ENCODE measurements at regions not wholly inside any gene's neighbourhood (a gene's known extent, or its start where the extent isn't known, plus 50 kb on each side); places are given as distances from the start of the nearest gene placed in this dataset.

DNA sequence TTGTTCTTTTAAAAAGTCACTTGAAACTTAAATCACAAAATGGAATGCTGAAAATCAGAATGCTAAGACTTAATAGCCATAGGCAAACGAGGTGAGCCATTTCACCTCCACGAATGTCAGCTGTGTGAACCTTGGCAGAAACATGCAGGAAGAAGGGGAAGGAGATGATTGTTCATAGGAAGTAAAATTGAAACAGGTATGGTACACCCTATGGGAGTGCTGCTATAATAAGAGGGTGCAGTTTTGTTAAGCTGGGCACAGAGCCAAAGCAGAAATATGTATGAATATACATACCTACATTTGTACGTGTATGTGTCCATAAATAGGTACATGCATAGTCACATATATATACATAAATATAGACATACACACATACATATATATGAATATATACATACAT is 51.0 kb upstream of the SPINK5 start:
- H3K27me3 ChIP-seq (ENCODE audit: insufficient read depth, low read length) = no peaks in the 10 kb centered on the region
- no peaks in the 10 kb centered on the region for H3K79me2 ChIP-seq (ENCODE audit: control insufficient read depth, insufficient read depth, low read length, unreplicated experiment)
- H2AFZ ChIP-seq (ENCODE audit: low read length, unreplicated experiment) = no peak overlapping the region
- H3K27ac ChIP-seq (ENCODE audit: low read depth, low read length) = no peak overlapping the region
- peaks cover 32% of the 10 kb centered on the region for H3K4me1 ChIP-seq (ENCODE audit: control insufficient read depth, insufficient read depth, low read length, unreplicated experiment)
- no peak overlapping the region for H3K4me3 ChIP-seq (ENCODE audit: low read depth, low read length)
- no peaks in the 10 kb centered on the region for H3K36me3 ChIP-seq (ENCODE audit: insufficient read depth, low read length)

DNA sequence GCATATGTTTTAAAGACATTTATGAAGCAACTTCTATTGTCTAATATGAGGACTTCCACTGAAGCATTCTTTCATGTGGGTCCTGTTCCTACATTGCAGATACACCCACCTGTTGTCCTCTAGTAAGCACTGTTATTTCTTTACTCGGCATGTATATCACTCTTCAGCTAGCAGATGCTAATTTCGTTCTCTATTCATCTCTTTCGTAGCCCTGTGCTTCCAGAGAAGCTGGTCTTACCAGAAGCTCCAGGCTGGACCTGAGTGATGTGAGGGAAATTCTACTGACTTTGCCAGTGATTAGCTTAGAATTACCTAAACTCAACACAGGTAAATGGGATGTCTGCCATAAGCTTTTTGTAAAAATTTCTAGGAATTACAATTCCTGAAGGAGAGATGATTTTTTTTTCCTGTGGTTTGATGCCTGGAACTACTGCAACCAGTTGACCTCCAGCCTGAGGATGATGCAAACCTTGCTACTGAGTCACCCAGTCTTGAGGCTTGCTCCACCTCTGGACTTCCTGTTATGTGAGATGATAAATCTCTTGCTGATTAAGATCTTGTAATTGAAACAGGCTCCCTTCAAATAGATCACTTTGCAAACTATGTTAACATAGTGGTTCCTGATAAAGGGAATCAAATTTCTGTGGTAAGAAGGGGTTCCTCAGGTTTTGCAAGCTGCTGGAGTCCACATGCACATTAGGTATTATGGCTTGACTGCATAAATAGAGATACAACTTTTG is 52.2 kb upstream of the SPINK5 start:
- H3K4me3 ChIP-seq (ENCODE audit: low read depth, low read length) = no peak overlapping the region; the same call in 1 of the 2 replicates
- H3K4me1 ChIP-seq (ENCODE audit: control insufficient read depth, insufficient read depth, low read length, unreplicated experiment) = peaks cover 32% of the 10 kb centered on the region

DNA sequence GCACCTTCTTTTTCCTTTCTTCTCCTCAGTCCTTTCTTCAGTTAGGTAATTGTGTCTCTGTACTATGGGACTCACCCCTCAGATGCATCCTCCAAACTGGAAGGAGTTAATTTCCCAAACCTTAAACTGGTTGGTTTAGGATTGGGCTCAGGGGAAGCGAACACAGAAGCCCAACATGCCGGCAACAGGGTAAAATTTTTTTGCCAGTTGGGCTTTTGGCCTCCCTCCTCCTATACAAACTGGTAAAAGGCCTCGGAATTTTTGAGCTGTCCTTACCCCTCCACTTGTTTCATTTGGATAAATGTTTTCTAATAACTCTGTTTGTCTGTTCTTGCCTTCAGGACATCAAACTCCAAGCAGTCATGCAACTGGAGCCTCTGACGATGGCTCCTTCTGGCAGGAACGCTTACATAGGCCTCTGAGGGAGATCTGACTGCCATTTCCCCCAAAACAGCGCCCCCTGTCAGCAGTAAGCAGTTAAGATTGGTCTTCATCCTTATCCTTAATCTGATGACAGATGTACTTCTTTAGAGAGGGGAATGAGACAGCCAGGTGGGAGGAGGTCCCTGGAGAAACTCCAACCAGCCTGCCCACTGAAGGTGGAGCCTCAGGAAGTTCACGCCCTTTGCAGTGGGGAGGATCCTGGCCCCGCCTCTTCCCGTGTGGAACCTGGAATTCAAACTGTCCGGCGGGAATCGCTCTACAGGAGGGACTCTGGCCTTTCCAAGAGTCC is 57.8 kb upstream of the SPINK5 start:
- no peak overlapping the region for H3K4me3 ChIP-seq (ENCODE audit: low read depth, low read length)
- no peaks in the 10 kb centered on the region for H3K4me1 ChIP-seq (ENCODE audit: control insufficient read depth, insufficient read depth, low read length, unreplicated experiment)
- no peaks in the 10 kb centered on the region for H3K27me3 ChIP-seq (ENCODE audit: insufficient read depth, low read length)
- H2AFZ ChIP-seq (ENCODE audit: low read length, unreplicated experiment) = no peak overlapping the region
- H3K36me3 ChIP-seq (ENCODE audit: insufficient read depth, low read length) = no peaks in the 10 kb centered on the region
- no peak overlapping the region for H3K27ac ChIP-seq (ENCODE audit: low read depth, low read length)
- no peaks in the 10 kb centered on the region for H3K79me2 ChIP-seq (ENCODE audit: control insufficient read depth, insufficient read depth, low read length, unreplicated experiment)

More for the DNA sequence above, 52.2 kb upstream of the SPINK5 start:
- H2AFZ ChIP-seq (ENCODE audit: low read length, unreplicated experiment) = peak overlapping the region; percentile 13
- H3K27me3 ChIP-seq (ENCODE audit: insufficient read depth, low read length) = no peaks in the 10 kb centered on the region
- H3K79me2 ChIP-seq (ENCODE audit: control insufficient read depth, insufficient read depth, low read length, unreplicated experiment) = no peaks in the 10 kb centered on the region
- no peaks in the 10 kb centered on the region for H3K36me3 ChIP-seq (ENCODE audit: insufficient read depth, low read length)
- H3K27ac ChIP-seq (ENCODE audit: low read depth, low read length) = no peak overlapping the region; the same call in 1 of the 2 replicates

GRCh38 chr5:148003226-148003625 is 60.6 kb upstream of the SPINK5 start:
- H2AFZ ChIP-seq (ENCODE audit: low read length, unreplicated experiment) = no peak overlapping the region
- H3K79me2 ChIP-seq (ENCODE audit: control insufficient read depth, insufficient read depth, low read length, unreplicated experiment) = no peaks in the 10 kb centered on the region
- H3K4me3 ChIP-seq (ENCODE audit: low read depth, low read length) = no peak overlapping the region
- no peaks in the 10 kb centered on the region for H3K36me3 ChIP-seq (ENCODE audit: insufficient read depth, low read length)
- H3K27ac ChIP-seq (ENCODE audit: low read depth, low read length) = no peak overlapping the region
- no peaks in the 10 kb centered on the region for H3K4me1 ChIP-seq (ENCODE audit: control insufficient read depth, insufficient read depth, low read length, unreplicated experiment)
- no peaks in the 10 kb centered on the region for H3K27me3 ChIP-seq (ENCODE audit: insufficient read depth, low read length)

DNA sequence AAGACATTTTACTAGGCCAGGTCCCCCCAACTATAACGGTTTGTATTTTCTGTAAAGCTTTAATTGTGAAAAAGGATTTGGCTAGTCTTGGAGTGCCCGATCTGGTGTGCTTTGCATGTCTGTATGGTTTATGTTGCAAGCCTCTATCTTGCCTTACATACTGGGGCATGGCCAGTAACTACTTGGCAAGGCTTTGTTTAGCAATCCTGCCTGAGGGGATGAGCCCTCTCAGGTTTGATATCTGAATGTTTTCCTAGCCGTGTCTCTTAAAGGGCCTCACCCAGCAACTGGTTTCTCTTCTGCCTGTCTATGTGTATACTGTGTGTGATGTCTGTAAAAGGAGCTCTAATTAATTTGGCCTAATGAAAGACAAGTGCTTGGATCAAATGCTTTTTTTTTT is 61.3 kb upstream of the SPINK5 start:
- H3K27ac ChIP-seq (ENCODE audit: low read depth, low read length) = no peak overlapping the region
- H3K4me3 ChIP-seq (ENCODE audit: low read depth, low read length) = no peak overlapping the region
- H2AFZ ChIP-seq (ENCODE audit: low read length, unreplicated experiment) = no peak overlapping the region
- H3K36me3 ChIP-seq (ENCODE audit: insufficient read depth, low read length) = no peaks in the 10 kb centered on the region
- H3K4me1 ChIP-seq (ENCODE audit: control insufficient read depth, insufficient read depth, low read length, unreplicated experiment) = no peaks in the 10 kb centered on the region
- H3K27me3 ChIP-seq (ENCODE audit: insufficient read depth, low read length) = no peaks in the 10 kb centered on the region
- H3K79me2 ChIP-seq (ENCODE audit: control insufficient read depth, insufficient read depth, low read length, unreplicated experiment) = no peaks in the 10 kb centered on the region

- Histone ChIP-seq H3K27ac (ENCODE audit: low read depth, low read length) (no peak overlapping the region), H3K4me1 (ENCODE audit: control insufficient read depth, insufficient read depth, low read length, unreplicated experiment) (no peaks in the 10 kb centered on the region), H2AFZ (ENCODE audit: low read length, unreplicated experiment) (no peak overlapping the region), H3K79me2 (ENCODE audit: control insufficient read depth, insufficient read depth, low read length, unreplicated experiment) (no peaks in the 10 kb centered on the region), H3K4me3 (ENCODE audit: low read depth, low read length) (no peak overlapping the region), H3K36me3 (ENCODE audit: insufficient read depth, low read length) (no peaks in the 10 kb centered on the region), H3K27me3 (ENCODE audit: insufficient read depth, low read length) (no peaks in the 10 kb centered on the region)
Measured at GRCh38 chr5:148000036-148000435, 63.7 kb upstream of the SPINK5 start.

DNA sequence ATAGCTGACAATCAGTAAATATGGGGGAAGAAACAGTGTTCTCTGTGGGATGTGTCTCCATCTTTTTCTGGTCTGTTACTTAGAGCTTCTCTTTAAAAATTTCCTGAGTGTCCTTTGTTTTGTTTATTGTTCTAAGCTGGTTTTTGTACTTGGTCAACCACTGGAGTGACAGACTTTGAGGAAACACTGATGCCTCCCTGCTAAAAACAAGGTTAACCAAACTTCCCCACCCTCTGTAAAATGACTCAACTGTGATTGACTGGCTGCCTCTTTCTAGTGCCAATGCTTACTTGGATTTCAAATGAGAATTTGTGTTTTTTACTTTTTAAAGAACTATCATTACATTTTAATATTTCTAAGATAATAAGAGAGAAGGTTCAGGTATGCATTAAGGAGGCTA is 65.1 kb upstream of the SPINK5 start:
- Histone ChIP-seq H3K36me3 (ENCODE audit: insufficient read depth, low read length) (no peaks in the 10 kb centered on the region), H2AFZ (ENCODE audit: low read length, unreplicated experiment) (no peak overlapping the region), H3K27me3 (ENCODE audit: insufficient read depth, low read length) (no peaks in the 10 kb centered on the region), H3K79me2 (ENCODE audit: control insufficient read depth, insufficient read depth, low read length, unreplicated experiment) (no peaks in the 10 kb centered on the region), H3K4me1 (ENCODE audit: control insufficient read depth, insufficient read depth, low read length, unreplicated experiment) (no peaks in the 10 kb centered on the region), H3K27ac (ENCODE audit: low read depth, low read length) (no peak overlapping the region), H3K4me3 (ENCODE audit: low read depth, low read length) (no peak overlapping the region)

DNA sequence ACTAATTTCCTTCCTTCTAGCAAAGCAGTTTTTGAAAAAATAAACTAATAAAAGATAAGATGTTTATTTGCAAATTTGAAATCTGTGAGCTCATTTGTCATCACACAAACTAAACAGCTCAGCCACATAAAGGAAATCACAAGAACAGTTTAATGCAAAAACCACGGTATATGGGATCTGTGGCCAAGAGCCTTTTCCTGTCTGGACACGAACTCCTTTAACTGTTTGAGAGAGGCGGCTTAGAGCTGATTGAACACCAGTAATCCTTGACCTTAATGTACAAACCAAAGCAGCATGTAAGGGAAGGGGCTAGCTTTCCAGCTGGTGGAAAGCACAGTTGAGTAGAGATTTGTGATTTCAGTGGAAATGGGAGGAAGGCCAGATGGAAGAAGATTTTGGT is 66.3 kb upstream of the SPINK5 start:
- no peak overlapping the region for H2AFZ ChIP-seq (ENCODE audit: low read length, unreplicated experiment)
- H3K27ac ChIP-seq (ENCODE audit: low read depth, low read length) = no peak overlapping the region
- H3K4me1 ChIP-seq (ENCODE audit: control insufficient read depth, insufficient read depth, low read length, unreplicated experiment) = no peaks in the 10 kb centered on the region
- H3K79me2 ChIP-seq (ENCODE audit: control insufficient read depth, insufficient read depth, low read length, unreplicated experiment) = no peaks in the 10 kb centered on the region
- H3K36me3 ChIP-seq (ENCODE audit: insufficient read depth, low read length) = no peaks in the 10 kb centered on the region
- H3K27me3 ChIP-seq (ENCODE audit: insufficient read depth, low read length) = no peaks in the 10 kb centered on the region
- H3K4me3 ChIP-seq (ENCODE audit: low read depth, low read length) = no peak overlapping the region

DNA sequence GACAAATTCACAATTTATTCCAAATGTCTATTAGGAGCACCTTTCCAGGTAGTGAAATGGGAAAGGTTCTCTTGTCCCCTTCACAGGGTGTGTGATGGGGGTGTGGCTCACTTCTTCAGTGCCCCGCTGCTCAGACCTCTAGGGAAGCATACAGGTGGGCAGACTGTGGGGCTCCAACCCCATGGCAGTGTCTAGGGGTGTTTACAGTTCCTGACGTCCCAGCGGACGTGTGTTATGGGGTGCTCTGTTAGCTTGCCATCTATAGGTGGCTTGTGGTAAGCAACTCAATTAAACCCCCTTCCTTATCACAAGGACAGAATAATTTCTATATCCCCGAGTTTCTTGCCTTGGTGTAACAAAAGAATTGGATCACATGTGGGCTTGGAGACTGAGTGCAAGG is 67.4 kb upstream of the SPINK5 start:
- H3K27ac ChIP-seq (ENCODE audit: low read depth, low read length) = no peak overlapping the region

GRCh38 chr5:147995846-147996245 is 67.9 kb upstream of the SPINK5 start:
- Histone ChIP-seq H2AFZ (ENCODE audit: low read length, unreplicated experiment) (no peak overlapping the region), H3K79me2 (ENCODE audit: control insufficient read depth, insufficient read depth, low read length, unreplicated experiment) (no peaks in the 10 kb centered on the region), H3K4me3 (ENCODE audit: low read depth, low read length) (no peak overlapping the region), H3K4me1 (ENCODE audit: control insufficient read depth, insufficient read depth, low read length, unreplicated experiment) (no peaks in the 10 kb centered on the region), H3K27ac (ENCODE audit: low read depth, low read length) (no peak overlapping the region), H3K27me3 (ENCODE audit: insufficient read depth, low read length) (no peaks in the 10 kb centered on the region), H3K36me3 (ENCODE audit: insufficient read depth, low read length) (no peaks in the 10 kb centered on the region)

More for the DNA sequence above, 67.4 kb upstream of the SPINK5 start:
- no peaks in the 10 kb centered on the region for H3K27me3 ChIP-seq (ENCODE audit: insufficient read depth, low read length)
- H3K4me3 ChIP-seq (ENCODE audit: low read depth, low read length) = no peak overlapping the region
- no peaks in the 10 kb centered on the region for H3K4me1 ChIP-seq (ENCODE audit: control insufficient read depth, insufficient read depth, low read length, unreplicated experiment)
- H3K79me2 ChIP-seq (ENCODE audit: control insufficient read depth, insufficient read depth, low read length, unreplicated experiment) = no peaks in the 10 kb centered on the region
- no peaks in the 10 kb centered on the region for H3K36me3 ChIP-seq (ENCODE audit: insufficient read depth, low read length)
- H2AFZ ChIP-seq (ENCODE audit: low read length, unreplicated experiment) = no peak overlapping the region

DNA sequence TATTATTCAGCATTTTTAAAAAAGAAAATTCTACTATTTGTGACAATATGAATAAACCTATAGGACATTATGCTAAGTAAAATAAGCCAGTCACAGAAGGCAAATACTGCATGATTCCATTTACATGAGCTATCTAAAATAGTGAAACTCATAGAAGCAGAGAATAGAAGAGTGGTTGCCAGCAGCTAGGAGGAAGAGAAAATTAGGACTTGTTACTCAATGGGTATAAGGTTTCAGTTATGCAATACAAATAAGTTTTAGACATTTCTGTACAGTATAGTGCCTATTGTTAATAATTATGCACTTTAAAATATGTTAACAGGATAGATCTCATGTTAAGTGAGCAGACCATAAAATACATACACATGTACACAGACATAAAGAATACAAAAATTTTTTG is 73.8 kb upstream of the SPINK5 start:
- Histone ChIP-seq H2AFZ (ENCODE audit: low read length, unreplicated experiment) (no peak overlapping the region), H3K36me3 (ENCODE audit: insufficient read depth, low read length) (no peaks in the 10 kb centered on the region), H3K4me1 (ENCODE audit: control insufficient read depth, insufficient read depth, low read length, unreplicated experiment) (no peaks in the 10 kb centered on the region), H3K4me3 (ENCODE audit: low read depth, low read length) (no peak overlapping the region), H3K27ac (ENCODE audit: low read depth, low read length) (no peak overlapping the region), H3K79me2 (ENCODE audit: control insufficient read depth, insufficient read depth, low read length, unreplicated experiment) (no peaks in the 10 kb centered on the region), H3K27me3 (ENCODE audit: insufficient read depth, low read length) (no peaks in the 10 kb centered on the region; the same call in 1 of the 2 replicates)
